ENCODE measurements at regions not wholly inside any gene's neighbourhood (a gene's known extent, or its start where the extent isn't known, plus 50 kb on each side); places are given as distances from the start of the nearest gene placed in this dataset.
"Not testable (repeated sequence)": the region's sequence is repeated elsewhere in the genome, so short reads cannot be mapped to it uniquely, and the experiment has no call there.

- peak; percentile 26 for DNase-seq
These were observed 56.3 kb upstream of the KRTAP5-11 start for GRCh38 chr11:71638801-71639519.

- not testable (repeated sequence) for DNase-seq
These were observed 56.8 kb upstream of the KRTAP5-11 start for GRCh38 chr11:71639520-71639849.

DNA sequence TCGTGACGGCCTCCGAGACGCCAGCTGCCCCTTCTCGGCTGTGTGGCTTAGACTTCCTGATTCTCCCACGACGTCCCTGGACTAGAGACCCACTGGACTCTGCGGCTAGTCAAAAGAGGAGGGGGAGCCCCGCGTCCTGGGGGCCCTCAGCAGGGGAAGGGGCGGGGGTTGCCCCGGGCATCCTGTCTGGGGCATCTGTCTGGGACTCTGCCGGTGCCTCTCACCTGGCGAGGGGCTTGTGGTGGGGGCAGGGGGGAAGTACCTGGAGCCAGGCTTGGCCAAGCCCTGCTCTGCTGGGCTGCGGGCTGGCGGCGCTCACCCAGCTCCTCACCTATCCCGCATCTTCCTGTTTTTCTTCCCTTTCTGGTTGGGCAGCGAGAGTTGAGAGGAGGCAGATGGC lies 57.2 kb upstream of the KRTAP5-11 start:
- DNase-seq: not testable (repeated sequence)

- DNase-seq: not testable (repeated sequence)
These were observed 64.4 kb upstream of the KRTAP5-11 start for GRCh38 chr11:71647078-71647477.

- DNase-seq: not testable (repeated sequence)
These were observed 70.3 kb upstream of the KRTAP5-11 start for GRCh38 chr11:71652998-71653397.

DNA sequence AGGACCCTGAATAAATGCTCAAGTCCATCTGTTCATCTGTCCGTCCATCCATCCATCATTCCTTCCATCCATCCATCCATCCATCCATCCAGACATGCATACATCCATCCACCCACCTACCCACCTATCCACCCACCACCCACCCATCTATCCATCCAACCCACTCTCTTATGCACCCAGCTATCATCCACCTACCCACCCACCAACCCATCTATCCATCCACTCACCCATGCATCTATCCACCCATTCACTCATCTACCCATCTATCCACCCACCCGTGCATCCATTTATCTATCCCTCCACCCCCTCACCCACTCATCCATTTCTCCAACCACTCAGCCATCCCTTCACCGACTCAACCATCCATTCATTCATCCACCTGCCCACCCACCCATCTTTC lies 71.7 kb upstream of the KRTAP5-11 start:
- not testable (repeated sequence) for DNase-seq

GRCh38 chr11:71655041-71655440 lies 72.4 kb upstream of the KRTAP5-11 start:
- not testable (repeated sequence) for DNase-seq

GRCh38 chr11:71656513-71656912 lies 73.8 kb upstream of the KRTAP5-11 start:
- not testable (repeated sequence) for DNase-seq

DNA sequence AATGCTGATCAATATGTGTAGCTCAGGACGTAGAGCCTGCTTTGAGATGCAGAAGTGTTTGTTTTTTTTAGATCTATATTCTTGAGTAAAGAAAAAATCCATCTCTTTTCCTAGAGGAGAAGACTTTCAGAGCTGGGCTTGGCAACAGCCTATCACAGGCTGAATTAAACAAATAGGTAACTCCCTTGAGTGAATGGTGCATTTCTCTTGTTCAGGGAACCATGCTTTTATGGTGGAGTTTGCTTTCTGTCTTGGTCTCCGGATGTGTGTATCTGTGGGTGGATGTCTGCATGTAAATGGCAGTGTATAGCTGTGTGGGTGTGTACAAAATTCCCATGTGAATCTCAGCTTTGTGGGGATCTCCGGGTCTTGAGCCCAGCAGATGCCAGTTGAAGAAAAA lies 82.3 kb upstream of the KRTAP5-11 start:
- not testable (repeated sequence) for DNase-seq

DNA sequence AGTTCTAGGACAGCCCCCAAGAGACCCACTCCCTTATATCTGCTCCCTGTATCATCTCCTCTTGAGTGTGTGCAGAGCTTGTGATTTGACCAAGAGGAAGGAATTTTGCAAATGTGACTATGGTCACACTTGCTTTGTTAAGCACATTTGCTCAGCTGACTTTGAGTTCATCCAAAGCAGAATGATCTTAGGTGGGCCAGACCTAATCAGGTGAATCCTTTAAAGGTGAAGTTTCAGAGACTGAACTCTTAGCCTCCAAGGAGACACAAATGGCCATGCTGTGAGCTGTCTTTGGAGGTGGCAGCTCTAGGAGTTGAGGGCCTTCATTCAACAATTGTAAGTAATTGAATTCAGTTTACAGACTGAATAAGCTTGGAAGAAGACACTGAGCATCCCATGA lies 115.4 kb upstream of the KRTAP5-11 start:
- DNase-seq: not testable (repeated sequence)

GRCh38 chr11:71698961-71699360 lies 116.3 kb upstream of the KRTAP5-11 start:
- not testable (repeated sequence) for DNase-seq

DNA sequence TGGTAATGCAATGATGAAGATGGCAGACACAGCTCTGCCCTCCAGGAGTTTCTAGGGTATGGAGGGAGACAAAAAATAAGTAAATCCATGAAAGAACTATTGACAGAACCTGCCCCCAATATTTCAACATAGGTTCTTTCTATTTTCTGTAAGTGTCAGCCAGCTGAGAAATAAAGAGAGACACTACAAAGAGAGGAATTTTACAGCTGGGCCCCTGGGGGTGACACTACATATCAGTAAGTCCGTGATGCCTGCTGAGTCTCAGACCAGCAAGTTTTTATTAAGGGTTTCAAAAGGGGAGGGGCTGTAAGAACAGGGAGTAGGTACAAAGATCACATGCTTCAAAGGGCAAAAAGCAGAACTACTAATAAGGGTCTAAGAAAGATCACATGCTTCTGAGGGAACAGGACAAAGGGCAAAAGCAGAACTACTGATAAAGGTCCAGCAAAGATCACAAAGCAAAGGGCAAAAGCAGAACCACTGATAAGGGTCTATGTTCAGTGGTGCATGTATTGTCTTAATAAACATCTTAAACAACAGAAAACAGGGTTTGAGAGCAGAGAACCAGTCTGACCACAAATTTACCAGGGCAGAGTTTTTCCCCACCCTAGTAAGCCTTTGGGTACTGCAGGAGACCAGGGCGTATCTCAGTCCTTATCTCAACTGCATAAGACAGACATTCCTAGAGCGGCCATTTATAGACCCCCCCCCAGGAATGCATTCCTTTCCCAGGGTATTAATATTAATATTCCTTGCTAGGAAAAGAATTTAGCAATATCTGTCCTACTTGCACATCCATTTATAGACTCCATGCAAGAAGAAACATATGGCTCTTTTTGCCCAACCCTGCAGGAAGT lies 119.0 kb upstream of the KRTAP5-11 start:
- not testable (repeated sequence) for DNase-seq

DNA sequence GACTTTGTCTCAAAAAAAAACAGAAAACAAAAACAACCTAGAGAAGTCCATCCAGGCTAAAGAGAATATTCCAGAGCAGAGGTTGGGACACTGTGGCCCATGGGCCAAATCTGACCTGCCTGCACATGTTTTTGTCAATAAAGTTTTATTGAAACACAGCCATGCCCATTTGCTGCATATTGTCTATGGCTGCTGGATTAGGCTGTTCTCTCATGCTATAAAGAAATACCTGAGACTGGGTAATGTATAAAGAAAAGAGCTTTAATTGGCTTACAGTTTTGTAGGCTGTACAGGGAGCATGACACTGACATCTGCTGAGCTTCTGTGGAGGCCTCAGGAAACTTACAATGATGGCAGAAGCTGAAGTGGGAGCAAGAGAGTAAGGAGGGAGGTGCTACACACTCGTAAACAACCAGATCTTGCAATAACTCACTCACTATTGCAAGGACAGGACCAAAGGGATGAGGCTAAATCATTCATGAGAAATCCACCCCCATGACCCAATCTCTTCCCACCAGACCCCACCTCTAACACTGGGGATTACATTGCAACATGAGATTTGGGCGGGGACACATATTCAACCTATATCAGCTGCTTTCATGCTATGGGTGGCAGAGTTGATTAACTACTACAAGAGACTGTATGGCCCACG lies 122.5 kb upstream of the KRTAP5-11 start:
- not testable (repeated sequence) for DNase-seq

- not testable (repeated sequence) for DNase-seq
These were observed 123.2 kb upstream of the KRTAP5-11 start for GRCh38 chr11:71705738-71706432.

DNA sequence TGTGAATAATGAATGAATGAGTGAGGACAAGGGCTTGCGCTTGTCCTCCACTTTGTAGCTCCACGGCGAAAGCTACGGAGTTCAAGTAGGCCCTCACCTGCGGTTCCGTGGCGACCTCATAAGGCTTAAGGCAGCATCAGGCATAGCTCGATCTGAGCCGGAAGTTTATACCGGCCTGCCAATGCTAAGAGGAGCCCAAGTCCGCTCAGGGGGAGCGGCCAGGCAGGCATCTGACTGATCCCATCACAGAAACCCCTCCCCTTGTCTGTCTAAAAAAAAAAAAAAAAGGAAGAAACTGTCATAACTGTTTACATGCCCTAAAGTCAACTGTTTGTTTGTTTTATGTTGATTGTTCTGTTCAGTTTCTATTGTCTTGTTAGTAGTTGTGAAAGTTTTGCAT lies 124.4 kb upstream of the KRTAP5-11 start:
- not testable (repeated sequence) for DNase-seq

DNA sequence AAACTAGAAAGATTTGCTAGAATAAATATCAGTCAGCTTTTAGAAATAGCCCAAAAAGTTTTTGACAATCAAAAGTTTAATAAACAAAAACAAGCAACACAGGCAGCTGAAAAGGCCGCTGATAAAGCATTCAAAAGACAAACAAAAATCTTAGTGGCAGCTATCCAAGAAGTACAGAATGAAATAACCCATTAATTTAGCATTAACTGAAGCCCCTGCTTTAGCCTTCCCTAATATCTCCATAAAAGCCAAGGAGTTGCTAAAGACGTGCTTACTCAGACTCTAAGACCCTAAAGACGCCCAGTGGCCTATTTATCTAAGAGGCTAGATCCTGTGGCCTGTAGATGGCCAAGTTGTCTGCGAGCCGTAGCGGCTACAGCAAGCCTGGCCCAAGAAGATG lies 123.5 kb upstream of the DEFB108B start:
- not testable (repeated sequence) for DNase-seq

- not testable (repeated sequence) for DNase-seq
These were observed 122.8 kb upstream of the DEFB108B start for GRCh38 chr11:71710171-71710671.

DNA sequence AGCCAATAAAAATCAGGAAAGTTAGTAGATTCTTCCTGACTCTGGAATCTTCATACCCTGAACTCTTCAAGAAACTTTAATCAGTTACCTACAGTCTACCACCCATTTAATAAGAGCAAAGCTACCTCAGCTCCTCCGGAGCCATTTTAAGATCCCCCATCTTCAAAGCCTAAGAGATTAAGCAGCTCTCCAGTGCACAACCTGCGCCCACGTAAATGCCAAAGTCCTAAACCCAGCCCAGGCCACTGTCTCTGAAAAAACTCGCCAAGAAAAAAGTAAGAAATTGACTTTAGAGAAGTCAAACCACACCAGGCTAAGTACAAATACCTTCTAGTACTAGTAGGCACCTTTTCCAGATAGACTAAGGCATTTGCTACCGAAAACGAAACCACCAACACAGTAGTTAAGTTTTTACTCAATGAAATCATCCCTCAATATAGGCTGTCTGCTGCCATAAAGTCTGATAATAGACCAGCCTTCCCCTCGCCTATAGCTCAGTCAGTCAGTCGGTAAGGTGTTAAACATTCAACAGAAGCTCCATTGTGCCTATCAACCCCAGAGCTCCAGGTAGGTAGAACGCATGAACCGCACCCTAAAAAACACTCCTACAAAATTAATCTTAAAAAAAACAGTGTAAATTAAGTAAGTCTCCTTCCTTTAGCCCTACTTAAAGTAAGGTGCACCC lies 122.2 kb upstream of the DEFB108B start:
- not testable (repeated sequence) for DNase-seq

DNA sequence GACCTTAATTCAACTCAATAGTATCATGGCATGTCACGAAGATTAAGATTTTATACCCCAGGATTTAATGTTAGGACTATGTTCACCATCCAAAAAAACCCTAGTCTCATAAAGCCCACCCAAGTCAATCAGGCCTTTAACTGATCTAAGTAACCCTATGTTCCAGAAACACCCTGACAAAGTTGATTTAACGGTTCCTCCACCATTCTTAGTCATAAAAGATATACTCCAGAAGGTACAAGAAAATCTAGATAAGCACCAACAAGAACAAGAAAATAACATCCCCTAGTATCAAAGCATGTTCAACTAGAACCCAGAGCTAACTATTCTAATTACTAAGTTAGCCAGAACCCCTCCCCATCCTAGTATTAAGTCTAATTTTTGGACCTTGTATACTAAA lies 120.7 kb upstream of the DEFB108B start:
- not testable (repeated sequence) for DNase-seq

GRCh38 chr11:71712846-71713245 lies 120.2 kb upstream of the DEFB108B start:
- DNase-seq: not testable (repeated sequence)

- not testable (repeated sequence) for DNase-seq
These were observed 118.5 kb upstream of the DEFB108B start for GRCh38 chr11:71714510-71714909.

DNA sequence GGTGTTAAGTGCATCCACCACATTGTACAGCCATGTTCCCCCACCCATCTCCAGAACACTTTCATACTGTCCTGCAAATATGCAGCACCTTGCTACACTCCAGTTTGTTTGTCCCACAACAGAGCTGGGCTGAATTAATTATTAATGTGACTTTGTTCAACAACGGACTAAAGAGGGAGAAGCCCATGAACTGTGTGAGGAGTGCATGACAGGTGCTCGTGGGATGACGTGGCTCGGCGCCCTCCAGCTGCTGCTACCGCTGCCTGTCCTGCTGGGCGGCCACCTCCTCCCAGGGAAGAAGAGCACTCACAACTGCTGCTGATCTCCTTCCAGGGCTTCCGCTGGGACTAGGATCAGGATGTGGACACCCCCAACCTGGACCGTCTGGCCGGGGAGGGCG lies 111.2 kb upstream of the DEFB108B start:
- DNase-seq: not testable (repeated sequence)
